ENCODE measurements at regions not wholly inside any gene's neighbourhood (a gene's known extent, or its start where the extent isn't known, plus 50 kb on each side); places are given as distances from the start of the nearest gene placed in this dataset.

- no peak for FAIRE-seq
- DNase-seq (ENCODE audit: insufficient read length, low spot score), result no peak
These were observed 89.3 kb upstream of the KLF3 start for GRCh38 chr4:38574559-38575333.

- DNase-seq (ENCODE audit: insufficient read length, low spot score) (no peak), FAIRE-seq (no peak)
These were observed 87.2 kb upstream of the KLF3 start for GRCh38 chr4:38576767-38577166.

GRCh38 chr4:38577462-38577861 is 86.5 kb upstream of the KLF3 start:
- DNase-seq (ENCODE audit: insufficient read length, low spot score) (no peak), FAIRE-seq (no peak)

GRCh38 chr4:38581426-38582106 is 82.4 kb upstream of the KLF3 start:
- no peak for FAIRE-seq

GRCh38 chr4:38582445-38582844 is 81.6 kb upstream of the KLF3 start:
- DNase-seq (ENCODE audit: insufficient read length, low spot score), result no peak
- no peak for FAIRE-seq

More at GRCh38 chr4:38581426-38582106, 82.4 kb upstream of the KLF3 start:
- no peak for DNase-seq (ENCODE audit: insufficient read length, low spot score)

- FAIRE-seq (no peak), DNase-seq (ENCODE audit: insufficient read length, low spot score) (no peak)
These were observed 81.0 kb upstream of the KLF3 start for GRCh38 chr4:38582889-38583470.

GRCh38 chr4:38585871-38586270 is 78.1 kb upstream of the KLF3 start:
- FAIRE-seq (no peak), DNase-seq (ENCODE audit: insufficient read length, low spot score) (no peak)

GRCh38 chr4:38587106-38587505 is 76.9 kb upstream of the KLF3 start:
- DNase-seq (ENCODE audit: insufficient read length, low spot score) (no peak), FAIRE-seq (no peak)

GRCh38 chr4:38590046-38590445 is 74.0 kb upstream of the KLF3 start:
- no peak for DNase-seq (ENCODE audit: insufficient read length, low spot score)
- FAIRE-seq, result no peak

GRCh38 chr4:38591617-38592337 is 72.2 kb upstream of the KLF3 start:
- no peak for FAIRE-seq
- no peak for DNase-seq (ENCODE audit: insufficient read length, low spot score)

GRCh38 chr4:38598489-38598888 is 65.5 kb upstream of the KLF3 start:
- DNase-seq (ENCODE audit: insufficient read length, low spot score) (no peak), FAIRE-seq (no peak)

- DNase-seq (ENCODE audit: insufficient read length, low spot score), result no peak
- no peak for FAIRE-seq
These were observed 63.4 kb upstream of the KLF3 start for GRCh38 chr4:38600575-38600974.

GRCh38 chr4:38601244-38601915 is 62.6 kb upstream of the KLF3 start:
- DNase-seq (ENCODE audit: insufficient read length, low spot score) (peak; percentile 15), FAIRE-seq (no peak)

- DNase-seq (ENCODE audit: insufficient read length, low spot score) (no peak), FAIRE-seq (no peak)
These were observed 62.1 kb upstream of the KLF3 start for GRCh38 chr4:38601916-38602291.

- DNase-seq (ENCODE audit: insufficient read length, low spot score), result no peak
- FAIRE-seq, result no peak
These were observed 60.3 kb upstream of the KLF3 start for GRCh38 chr4:38603652-38604051.

- FAIRE-seq, result no peak
- no peak for DNase-seq (ENCODE audit: insufficient read length, low spot score)
These were observed 58.7 kb upstream of the KLF3 start for GRCh38 chr4:38605181-38605752.

- FAIRE-seq (no peak), DNase-seq (ENCODE audit: insufficient read length, low spot score) (no peak)
These were observed 58.0 kb upstream of the KLF3 start for GRCh38 chr4:38605753-38606586.

- FAIRE-seq (no peak), DNase-seq (ENCODE audit: insufficient read length, low spot score) (no peak)
These were observed 57.5 kb upstream of the KLF3 start for GRCh38 chr4:38606587-38606905.

- no peak for FAIRE-seq
- no peak for DNase-seq (ENCODE audit: insufficient read length, low spot score)
These were observed 54.4 kb upstream of the KLF3 start for GRCh38 chr4:38609614-38610013.

- FAIRE-seq (no peak), DNase-seq (ENCODE audit: insufficient read length, low spot score) (no peak)
These were observed 53.5 kb upstream of the KLF3 start for GRCh38 chr4:38610521-38610920.
